Activated naive CD4-positive, alpha-beta T cell treated with Interleukin-2 at 50 U/mL for 16 hours (primary cell): ENCODE measurements at regions not wholly inside any gene's neighbourhood (a gene's known extent, or its start where the extent isn't known, plus 50 kb on each side); places are given as distances from the start of the nearest gene placed in this dataset.

ENCODE experiments used
- DNase-seq: peaks from one replicate; pipeline ENCODE4 v3.0.0-alpha.2; 2020

DNA sequence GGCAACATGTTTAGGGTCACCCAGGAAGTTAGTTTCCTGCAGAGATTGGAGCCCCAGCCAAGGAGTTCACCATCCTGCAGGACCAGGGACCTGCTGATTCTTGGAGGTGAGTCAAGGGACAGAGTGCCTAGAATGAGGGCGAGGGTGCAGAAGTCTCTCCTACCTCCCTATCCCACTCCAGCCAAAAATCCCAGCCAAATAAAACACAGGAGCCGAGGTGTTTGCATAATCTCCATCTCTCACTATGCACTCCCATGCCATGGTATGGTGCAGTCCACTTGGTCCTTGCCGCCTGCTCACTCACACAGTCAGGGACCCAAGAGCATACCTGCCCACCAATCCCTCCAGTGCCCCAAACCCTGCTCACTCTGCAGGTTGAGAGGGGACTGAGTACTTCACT, 294.2 kb downstream of the UACA start:
- no peak for DNase-seq

DNA sequence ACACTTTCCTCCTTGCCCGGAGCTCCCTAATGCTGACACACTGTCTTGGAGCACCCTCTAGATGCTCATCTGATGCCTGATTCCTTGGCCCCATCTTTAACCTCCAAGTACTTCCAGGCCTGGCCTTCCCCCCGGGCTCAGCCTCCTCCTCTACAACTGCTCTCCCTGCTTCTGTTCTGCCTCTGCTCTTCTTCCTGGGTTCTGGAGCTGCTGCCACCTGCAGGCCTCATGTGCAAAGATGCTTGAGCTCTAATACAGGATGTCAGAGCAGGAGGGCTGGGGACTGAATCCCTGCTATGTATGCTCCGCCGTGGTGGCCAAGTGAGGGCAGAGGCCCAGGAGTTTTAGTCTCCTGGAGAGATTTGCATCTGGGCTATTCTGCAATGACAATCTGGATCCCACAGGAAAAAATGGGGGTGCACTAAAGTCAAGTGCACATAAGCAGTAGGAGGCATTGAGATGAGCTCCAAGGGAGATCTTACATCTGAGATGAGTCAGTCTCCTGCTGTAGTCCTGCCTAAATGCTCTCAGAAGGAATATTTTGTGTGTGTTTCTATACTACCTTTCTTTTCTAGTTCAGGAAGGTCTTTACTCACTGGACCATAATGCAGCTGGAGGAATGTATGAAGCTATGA, 296.3 kb downstream of the UACA start:
- peak; percentile 53 for DNase-seq

DNA sequence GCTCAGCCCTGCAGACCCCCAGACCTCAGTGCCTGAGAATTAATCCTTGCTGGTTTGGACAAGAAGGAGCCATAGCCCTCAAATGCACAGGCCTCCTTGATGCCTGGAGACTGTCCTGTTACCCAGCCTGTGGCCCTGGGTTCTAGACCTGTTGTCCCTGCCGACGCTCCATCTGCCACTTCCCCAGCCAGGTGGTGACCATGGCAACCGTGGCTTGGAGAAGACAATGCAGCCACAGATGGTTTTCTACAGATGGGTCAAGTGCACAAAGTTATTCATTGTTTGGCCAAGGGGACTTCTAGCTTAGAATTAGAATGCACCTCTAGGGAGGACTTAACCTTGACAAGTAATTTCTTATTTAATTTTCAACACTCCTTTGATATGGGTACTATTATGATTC, 297.1 kb downstream of the UACA start:
- DNase-seq, result no peak

DNA sequence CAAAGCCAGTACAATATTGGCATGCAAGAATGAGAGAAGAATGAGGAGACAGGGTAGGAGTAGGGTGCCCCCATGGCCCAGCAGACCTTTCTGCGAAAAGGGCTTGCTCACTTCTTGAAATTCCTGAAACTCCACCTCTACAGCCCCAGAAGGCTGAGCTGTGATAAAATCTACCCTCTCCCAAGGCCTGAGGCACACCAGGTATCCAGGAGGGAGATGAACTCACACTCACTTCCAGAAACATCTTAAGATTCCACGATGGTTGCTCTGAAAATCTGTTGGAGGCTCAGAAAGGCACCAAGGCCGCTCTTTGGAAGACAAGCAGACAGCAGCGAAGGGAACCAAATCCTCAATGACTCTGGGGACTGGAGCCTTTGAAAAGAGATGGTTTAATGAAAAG, 297.5 kb downstream of the UACA start:
- DNase-seq, result no peak

DNA sequence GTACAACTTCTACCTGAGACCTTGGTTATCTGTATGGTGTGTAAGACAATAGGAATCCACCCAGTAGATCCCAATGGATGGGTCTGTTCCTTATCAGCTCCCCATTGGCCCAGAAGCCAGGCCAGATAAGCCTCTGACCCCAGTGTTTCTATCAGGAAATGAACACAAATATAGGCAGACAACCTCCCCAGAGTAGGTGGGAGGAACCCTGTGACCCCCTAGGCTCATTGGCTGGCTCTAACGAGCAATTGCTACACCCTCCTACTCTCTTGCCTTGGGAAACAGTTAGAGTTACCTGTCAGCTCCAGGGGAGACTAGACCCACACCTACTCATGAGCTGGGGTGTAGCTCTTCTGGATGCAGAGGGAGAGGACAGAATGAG, 299.9 kb downstream of the UACA start:
- DNase-seq, result no peak

DNA sequence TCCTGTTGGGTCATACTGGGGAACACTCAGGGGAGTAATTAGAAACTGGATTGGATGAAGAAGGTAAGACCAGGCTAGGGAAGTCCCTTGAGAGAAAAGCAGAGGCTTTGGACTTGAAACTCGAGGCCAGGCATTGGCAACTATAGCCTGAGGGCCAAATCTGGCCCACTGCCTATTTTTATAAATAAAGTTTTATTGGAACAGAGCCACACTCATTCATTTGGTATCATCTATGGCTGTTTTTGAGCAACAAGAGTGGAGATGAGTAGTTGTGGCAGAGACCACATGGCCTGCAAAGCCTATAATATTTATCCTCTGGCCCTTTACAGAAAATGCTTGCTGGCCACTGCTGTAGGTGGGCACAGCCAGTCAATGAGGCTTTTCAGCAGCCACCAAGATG, 301.4 kb downstream of the UACA start:
- DNase-seq, result no peak

DNA sequence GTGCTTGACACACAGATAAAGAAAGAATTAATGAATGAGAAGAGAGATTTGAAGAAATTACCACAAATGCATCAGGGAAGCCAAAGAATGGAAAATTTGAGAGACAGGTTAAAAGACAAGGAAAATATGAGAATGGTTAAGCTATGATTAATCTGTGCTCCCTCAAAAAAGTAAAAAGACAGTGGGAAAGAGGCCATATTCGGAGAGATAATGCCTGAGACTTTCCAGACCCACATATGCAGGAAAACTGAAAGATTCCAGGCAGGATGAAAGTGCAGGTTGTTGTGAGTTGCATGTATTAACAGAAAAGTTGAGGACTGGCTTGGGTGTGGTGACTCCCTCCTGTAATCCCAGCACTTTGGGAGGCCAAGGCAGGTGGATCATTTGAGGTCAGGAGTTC, 302.3 kb downstream of the UACA start:
- no peak for DNase-seq

DNA sequence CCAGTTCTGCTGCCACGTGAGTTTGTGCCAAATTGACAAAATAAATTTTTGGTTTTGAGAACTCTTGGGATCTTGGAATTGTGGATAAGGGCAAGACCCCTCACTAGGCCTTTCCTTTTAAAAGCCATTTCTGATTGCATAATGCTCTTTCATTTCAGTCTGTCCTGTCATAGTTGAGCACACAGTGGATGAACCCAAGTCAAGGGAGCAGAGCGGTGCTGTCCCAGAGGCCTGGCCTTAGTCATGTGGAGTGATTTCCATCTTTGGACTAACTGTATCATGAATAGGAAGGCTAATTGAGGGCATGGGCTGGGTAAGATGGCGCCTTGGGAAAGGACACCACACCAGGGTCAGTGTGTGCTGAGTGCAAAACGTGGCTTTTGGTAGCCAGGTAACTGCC, 304.0 kb downstream of the UACA start:
- DNase-seq, result no peak

DNA sequence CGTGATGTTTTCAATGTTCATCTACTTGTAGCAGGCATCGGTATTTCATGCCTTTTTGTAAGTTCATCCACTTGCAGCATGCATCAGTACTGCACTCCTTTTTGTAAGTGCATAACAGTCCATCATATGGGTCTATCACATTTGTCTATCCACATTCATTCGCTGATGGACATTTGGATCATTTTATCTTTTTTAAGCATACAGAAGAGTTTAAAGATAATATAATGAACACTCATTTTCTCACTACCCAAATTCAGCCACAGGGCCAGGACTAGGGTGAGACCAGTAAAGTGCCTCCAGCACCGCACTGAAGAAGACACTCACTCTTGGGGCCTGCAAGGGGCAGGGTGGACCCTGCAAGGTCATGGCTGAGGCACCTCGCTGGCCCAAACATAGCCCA, 309.6 kb downstream of the UACA start:
- no peak for DNase-seq

DNA sequence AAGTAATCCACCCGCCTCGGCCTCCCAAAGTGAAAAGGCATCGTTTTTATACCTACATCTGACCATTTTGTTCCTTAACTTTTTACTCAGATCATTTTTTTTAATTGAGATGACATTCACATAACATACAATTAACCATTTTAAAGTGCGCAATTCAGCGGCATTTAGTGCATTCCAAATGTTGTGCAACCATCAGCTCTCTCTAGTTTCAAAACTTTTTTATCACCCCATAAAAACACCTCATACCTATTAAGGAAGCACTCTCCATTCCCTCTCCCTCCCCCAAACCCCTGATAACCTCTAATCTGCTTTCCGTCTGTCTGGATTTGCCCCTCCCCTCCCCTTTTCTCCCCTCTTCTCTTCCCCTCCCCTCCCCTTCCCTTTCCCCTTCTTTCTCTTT, 310.1 kb downstream of the UACA start:
- no peak for DNase-seq

DNA sequence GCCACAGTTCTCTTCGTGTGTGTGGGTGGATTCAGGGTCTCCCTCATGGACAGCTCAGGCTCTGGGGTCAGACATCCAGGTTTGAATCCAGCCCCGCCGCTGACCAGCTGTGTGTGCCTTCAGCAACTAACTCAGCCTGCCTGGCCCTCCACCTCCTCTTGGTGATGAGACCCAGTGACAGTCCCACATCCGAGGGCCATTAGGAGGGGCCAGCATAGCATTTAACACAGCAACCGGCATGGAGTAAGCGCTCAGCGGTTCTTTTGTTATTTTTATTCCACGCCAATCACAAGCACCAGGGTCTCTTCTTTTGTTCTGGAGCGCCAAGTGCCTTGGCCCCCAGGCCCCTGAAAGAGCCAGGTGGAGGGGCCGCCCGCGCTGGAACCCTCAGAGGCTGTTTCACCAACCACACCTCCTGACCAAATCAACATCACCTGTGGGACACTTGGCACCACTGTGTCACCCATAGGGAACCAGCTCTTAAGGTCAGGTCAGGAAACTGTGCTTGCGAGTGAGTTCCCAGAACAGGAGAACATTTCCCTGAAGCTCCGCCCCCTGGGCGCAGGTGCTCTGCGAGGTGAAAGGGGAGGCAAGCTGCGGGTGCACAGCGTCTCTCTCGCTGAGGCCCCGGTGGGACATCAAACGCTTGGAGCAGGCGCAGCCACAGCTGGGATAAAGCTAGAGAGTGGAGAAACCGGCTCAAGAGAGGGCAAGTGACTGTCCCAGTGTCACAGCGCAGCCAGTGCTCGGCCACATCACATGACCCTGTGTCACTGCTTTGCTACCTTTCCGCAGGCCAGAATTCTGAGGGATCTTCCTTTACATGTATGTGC, 311.3 kb downstream of the UACA start:
- DNase-seq, result peak; percentile 37

DNA sequence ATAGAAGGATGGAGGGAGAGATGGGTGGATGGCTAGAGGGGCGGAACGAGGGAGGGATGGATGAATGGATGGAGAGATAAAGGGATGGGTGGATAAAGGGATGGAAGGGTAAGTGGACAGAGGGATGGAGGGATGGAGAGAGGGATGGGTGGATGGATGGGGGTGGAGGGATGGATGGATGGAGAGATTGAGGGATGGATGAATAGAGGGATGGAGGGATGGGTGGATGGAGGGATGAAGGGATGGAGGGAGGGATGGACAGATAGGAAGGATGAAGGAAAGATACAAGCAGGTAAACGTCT, 313.3 kb downstream of the UACA start:
- DNase-seq, result no peak

DNA sequence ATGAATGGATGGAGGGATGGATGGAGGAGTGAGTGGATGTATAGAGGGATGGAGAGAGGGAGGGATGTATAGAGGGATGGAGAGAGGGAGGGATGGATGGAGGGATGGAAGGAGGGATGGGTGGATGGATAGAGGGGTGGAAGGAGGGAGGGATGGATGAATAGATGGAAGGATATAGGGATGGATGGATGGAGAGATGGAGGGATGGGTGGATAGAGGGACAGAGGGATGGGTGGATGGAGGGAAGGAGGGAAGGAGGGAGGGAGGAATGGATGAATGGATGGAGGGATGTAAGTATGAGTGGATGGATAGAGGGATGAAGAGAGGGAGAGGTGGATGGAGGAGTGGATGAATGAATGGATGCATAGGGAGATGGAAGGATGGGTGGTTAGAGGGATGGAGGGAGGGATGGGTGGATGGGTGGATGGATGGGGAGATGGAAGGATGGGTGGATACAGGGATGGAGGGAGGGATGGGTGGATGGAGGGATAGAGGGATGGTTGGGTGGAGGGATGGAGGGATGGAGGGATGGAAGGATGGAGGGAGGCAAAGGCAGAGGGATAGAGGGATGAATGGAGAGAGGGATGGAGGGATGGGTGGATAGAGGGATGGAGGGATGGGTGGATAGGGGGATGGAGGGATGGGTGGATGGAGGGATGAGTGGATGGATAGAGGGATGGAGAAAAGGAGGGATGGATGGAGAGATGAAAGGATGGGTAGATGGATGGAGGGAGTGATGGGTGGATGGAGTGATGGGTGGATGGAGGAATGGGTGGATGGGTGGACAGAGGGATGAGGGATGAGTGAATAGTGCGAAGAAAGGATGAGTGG, 313.8 kb downstream of the UACA start:
- no peak for DNase-seq

DNA sequence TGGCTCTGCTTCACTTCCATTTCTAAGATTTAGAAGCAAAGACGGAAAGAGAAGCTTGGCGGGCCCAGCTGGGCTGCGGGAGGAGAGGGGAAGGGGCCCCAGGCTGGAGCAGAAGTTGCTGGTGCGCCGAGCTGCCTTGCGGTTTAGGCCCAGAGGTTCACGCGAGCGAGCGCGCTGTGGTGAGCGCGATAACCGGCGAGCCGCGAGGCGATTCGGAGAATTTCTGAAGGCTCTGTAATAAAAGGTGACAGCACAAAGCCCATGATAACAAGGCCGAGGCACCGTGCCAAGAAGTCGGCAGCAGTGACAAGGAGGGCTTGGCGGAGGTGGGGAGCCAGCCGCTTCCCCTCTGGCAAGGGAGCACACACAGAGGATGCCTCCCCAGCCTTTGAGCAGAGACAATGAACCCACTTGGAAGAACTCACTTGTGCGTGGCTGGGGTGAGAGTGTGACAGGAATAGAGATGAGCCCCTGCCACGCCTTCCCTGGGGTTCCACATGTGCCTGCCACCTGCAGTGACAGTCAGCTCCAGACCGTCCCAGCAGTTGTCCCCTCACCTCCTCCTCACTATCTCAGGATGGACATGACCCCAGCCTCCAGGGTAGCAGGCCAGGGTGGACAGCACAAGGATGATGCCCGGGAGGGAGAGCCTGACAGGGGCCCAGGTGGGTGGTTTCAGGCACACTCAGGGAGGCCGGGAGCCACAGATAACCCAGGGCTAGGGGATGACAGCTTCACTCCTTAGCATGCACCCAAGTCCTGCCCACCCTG, 315.2 kb downstream of the UACA start:
- DNase-seq, result peak; percentile 26

DNA sequence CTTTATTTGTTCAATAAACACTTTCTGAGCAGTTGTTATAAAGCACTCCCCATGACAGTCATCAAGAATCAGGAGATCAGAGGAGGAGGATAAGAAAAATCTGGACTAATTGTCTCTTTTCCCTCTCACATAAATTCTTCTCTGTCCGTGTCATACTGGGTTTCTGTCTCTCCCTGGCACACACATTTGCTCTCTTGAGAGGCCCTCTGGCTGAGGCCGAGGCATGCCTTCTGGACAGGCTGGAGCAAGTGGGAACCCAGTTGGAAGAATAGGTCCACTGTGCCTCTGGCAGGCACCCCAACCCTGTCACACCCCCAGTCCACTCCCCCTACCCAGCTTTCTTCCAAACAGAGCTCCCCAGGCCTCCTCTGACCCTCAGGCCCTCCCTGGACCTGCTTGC, 315.8 kb downstream of the UACA start:
- no peak for DNase-seq

DNA sequence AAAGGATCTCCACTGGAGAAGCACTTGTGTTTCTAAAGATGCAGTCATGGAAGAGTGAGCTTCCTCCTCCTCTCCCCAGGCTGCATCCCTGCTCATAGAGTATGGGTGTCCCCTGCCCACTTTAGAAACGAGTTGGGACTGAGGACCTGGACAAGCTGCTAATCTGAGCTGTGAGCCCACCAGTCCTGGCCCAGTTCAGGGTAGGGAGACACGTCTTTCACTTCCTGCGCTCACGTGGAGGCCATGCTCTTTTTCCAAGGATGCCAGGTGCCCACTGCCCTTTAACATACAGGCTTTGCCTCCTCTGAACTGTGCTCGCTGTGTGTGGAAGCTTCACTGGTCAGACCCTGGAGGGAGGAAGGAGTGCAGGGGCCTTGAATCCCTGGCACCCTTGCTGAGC, 316.3 kb downstream of the UACA start:
- no peak for DNase-seq

DNA sequence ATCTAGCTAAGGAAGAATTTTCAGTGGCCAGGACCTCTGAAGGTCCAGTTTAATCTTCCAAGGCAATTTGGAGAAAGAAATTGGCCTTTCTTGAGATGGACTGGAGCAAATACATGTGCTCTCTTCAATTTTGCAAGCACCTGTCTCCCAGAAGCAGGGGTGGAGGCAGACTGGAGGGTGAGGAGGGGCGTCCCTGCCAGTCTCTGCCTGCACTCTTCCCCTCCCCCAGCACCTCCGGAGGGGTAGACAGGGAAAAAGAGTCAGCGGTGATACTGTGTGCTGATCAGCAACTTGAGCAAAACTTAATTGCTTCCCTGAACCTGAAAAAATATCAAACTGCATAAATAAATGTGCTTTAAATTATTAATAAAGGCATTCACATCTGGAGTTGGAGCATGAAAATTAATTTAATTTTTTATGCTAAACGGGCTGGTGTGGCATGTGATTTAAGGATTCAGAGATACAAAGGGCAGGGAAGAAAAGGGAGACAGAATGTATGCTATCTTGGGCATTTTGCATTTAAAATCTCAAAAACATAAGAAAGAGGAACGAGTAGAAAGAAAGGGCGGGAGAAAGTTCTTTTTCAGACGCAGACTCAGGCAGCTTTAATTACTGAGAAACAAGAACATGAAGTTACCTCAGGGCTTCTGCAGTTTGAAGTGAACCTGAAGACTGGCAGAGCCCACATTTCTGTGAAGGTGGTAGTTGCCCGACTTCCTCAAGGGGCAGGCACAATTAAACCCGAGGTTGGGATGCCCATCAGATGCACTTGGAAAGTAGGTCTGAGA, 319.7 kb downstream of the UACA start:
- no peak for DNase-seq

DNA sequence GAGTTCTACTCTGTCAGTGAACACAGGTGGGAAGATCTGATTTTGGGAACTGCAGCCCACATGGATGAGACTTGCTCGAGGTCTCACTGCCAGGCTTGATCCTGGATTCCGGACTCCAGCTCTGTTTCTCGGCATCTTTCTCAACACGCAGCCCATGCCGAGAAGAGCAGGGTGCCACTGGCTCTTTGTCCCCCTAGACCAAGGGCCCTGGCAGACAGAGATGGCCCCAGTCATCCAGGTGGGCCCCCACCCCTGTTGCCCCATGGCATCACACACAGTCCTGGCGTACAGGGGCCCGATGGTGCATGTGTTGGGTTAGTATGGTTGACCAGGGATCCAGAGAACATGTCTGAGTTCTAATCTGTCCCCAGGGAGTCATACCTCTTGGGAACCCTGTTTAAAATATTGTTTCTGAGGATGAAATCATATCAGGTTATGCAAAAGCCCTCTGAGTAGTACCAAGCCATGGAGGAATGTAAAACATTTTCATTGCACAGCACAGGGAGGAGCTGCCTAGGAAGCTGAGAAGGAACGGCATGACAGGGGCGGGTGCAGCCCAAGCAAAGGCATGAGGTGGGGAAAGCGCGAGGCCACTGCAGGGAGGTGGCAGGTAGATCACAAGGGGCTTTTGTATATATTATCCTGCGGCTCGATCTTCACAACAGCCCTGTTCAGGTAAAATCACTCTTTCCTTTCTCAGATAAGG, 320.6 kb downstream of the UACA start:
- no peak for DNase-seq

DNA sequence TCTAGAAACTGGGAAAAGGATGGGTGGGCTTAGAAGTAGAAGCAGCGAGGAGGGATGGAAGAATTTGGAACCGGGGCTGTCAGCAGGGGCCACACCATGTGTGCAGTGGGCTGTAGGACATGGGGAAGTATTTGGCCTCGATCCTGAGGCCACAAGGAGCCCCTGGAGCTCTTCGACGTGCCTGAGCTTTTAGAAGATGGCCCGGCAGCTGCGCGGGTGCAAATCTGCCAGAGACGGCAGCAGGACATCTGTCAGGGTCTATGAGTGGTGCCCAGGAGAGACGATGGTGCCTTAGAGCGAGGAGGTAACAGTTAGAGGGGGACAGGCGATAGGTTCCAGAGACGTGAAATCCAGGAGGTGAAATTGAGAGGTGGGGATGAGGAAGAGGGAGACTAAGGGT, 321.1 kb downstream of the UACA start:
- DNase-seq, result no peak

DNA sequence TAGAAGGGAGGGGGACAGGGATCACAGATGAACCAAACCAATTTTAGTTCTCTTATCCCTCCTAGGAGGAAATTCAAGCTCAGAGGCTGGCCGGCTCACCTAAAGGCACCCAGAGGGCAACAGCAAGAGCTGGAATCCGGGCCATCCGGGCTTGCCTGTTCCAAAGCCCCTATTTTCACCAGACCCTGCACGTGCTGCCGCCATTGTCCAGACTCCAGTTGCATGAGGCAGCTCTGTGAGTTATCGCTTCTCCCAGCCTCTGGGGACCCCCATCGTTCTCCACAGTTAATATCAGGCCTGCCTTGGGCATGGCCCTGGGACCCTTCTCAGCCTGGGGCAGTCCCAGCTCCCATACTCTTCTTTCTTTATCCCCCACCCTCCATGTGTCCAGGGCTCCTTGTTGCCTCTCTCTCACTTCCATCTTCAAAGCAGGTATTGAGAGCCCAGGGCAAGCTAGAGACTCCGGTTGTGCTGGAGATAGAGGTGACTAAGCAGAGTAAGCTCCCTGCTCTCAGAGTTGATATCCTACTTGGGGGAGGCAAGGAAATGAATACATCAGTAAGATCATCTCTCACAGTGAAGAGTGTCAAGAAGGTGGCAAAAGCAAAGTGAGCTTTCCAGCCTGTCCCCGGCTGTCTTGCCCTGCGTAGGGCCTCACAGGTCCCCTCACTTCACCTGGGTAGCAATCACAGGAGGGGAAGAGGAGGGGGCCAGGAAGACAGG, 322.8 kb downstream of the UACA start:
- DNase-seq, result no peak

DNA sequence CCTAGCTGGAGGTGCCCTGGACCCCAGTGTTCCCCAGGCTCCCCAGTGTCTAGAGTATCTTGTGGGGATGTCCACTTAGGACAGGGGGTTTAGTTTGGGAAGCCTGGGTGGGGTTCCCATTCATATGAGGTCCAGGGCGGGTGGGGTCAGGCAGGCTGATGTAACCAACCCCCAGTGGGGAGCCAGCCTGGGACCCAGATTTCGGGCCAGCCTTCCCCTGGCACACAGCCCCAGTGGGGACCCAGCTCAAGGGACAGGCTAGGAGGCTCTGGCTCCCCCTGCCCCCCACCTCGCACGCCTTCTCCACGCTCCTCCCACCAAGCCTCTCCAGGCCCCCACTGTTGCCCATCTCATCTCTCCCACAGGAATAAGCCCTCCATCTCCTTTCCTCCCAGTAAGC, 323.5 kb downstream of the UACA start:
- no peak for DNase-seq
